Liver (tissue), 8 donors: ENCODE measurements at regions not wholly inside any gene's neighbourhood (a gene's known extent, or its start where the extent isn't known, plus 50 kb on each side); places are given as distances from the start of the nearest gene placed in this dataset.

ENCODE experiments used
- DNase-seq: peaks from one replicate; pipeline ENCODE4 v3.0.0-alpha.2; 2017; ENCODE audit warnings: low spot score
- H3K27ac ChIP-seq, 2 donors: one replicate each; pipeline ENCODE4 v1.7.0; 2013; ENCODE audit warnings: inconsistent platforms in 2 of 2, low read length in 2 of 2, control low read depth in 1 of 2, low read depth in 1 of 2, mild to moderate bottlenecking in 1 of 2
- H3K27me3 ChIP-seq, 4 donors: one replicate each; pipeline versions ENCODE4 v1.6.1 to v1.7.0; 2013; ENCODE audit warnings: low read length in 3 of 4, inconsistent platforms in 1 of 4, mild to moderate bottlenecking in 1 of 4, moderate library complexity in 1 of 4; ENCODE audit not compliant: control insufficient read depth in 4 of 4, insufficient read depth in 4 of 4
- H3K36me3 ChIP-seq, 4 donors: one replicate each; pipeline versions ENCODE4 v1.6.1 to v1.7.0; 2013; ENCODE audit warnings: low read length in 3 of 4, mild to moderate bottlenecking in 3 of 4, low read depth in 1 of 4, moderate library complexity in 1 of 4; ENCODE audit not compliant: control insufficient read depth in 4 of 4, insufficient read depth in 3 of 4
- H3K4me1 ChIP-seq, 4 donors: one replicate each; pipeline versions ENCODE4 v1.6.1 to v1.7.0; 2013; ENCODE audit warnings: low read length in 3 of 4, mild to moderate bottlenecking in 3 of 4, moderate library complexity in 1 of 4; ENCODE audit not compliant: control insufficient read depth in 4 of 4, insufficient read depth in 4 of 4
- H3K4me3 ChIP-seq, 3 donors: one replicate each; pipeline versions ENCODE4 v1.6.1 to v1.7.0; 2013; ENCODE audit warnings: low read length in 3 of 3, control low read depth in 1 of 3, low read depth in 1 of 3, mild to moderate bottlenecking in 1 of 3
- H3K9ac ChIP-seq, 2 donors: one replicate each; pipeline ENCODE4 v1.7.0; 2013; ENCODE audit warnings: low read length in 2 of 2, mild to moderate bottlenecking in 2 of 2, moderate library complexity in 2 of 2, control low read depth in 1 of 2, low read depth in 1 of 2
- H3K9me3 ChIP-seq, 4 donors: one replicate each; pipeline versions ENCODE4 v1.6.1 to v1.7.0; 2013; ENCODE audit warnings: low read length in 3 of 4; ENCODE audit not compliant: control insufficient read depth in 4 of 4
- FOXA1 ChIP-seq: IDR thresholded peaks from 2 replicates; pipeline ENCODE4 v1.6.1; 2016; ENCODE audit warnings: antibody characterized with exemption
- FOXA2 ChIP-seq: IDR thresholded peaks from 2 replicates; pipeline ENCODE4 v1.6.1; 2016; ENCODE audit warnings: antibody characterized with exemption
- HNF4A ChIP-seq, 2 donors: conservative IDR thresholded peaks; 2 replicates each; pipeline ENCODE4 v1.6.1; 2016; ENCODE audit warnings: antibody characterized with exemption in 2 of 2, mild to moderate bottlenecking in 2 of 2
- HNF4G ChIP-seq: IDR thresholded peaks from 2 replicates; pipeline ENCODE4 v1.6.1; 2016; ENCODE audit warnings: antibody characterized with exemption
- NR2F2 ChIP-seq: IDR thresholded peaks from 2 replicates; pipeline ENCODE4 v1.6.1; 2016; ENCODE audit warnings: antibody characterized with exemption
- RAD21 ChIP-seq, 2 donors: IDR thresholded peaks; 2 replicates each; pipeline ENCODE4 v1.6.1; 2016; ENCODE audit warnings: antibody characterized with exemption in 2 of 2, mild to moderate bottlenecking in 2 of 2
- REST ChIP-seq: IDR thresholded peaks from 2 replicates; pipeline ENCODE4 v1.6.1; 2016; ENCODE audit warnings: antibody characterized with exemption, mild to moderate bottlenecking
- RXRA ChIP-seq, 2 donors: IDR thresholded peaks; 2 replicates each; pipeline ENCODE4 v1.6.1; 2017 to 2018; ENCODE audit warnings: antibody characterized with exemption in 2 of 2, mild to moderate bottlenecking in 1 of 2
- SP1 ChIP-seq: IDR thresholded peaks from 2 replicates; pipeline ENCODE4 v1.6.1; 2018; ENCODE audit warnings: antibody characterized with exemption, mild to moderate bottlenecking
- TAF1 ChIP-seq: conservative IDR thresholded peaks from 2 replicates; pipeline ENCODE4 v1.6.1; 2016; ENCODE audit warnings: antibody characterized with exemption, mild to moderate bottlenecking
- YY1 ChIP-seq: IDR thresholded peaks from 2 replicates; pipeline ENCODE4 v1.6.1; 2016; ENCODE audit warnings: antibody characterized with exemption, mild to moderate bottlenecking
- ZBTB33 ChIP-seq: IDR thresholded peaks from 2 replicates; pipeline ENCODE4 v1.6.1; 2016; ENCODE audit warnings: antibody characterized with exemption
- WGBS: extraction: QIAGEN DNeasy Blood & Tissue Kit; methylation state at CpG from one replicate; pipeline ENCODE4 v1.1.7; 2013; 5-methylcytosine and 5-hydroxymethylcytosine counted together
- TF ChIP-seq, protein P1 (sequence below): fragments of 150-350 bp; IDR thresholded peaks from 2 replicates; pipeline ENCODE4 v1.5.1; 2017; ENCODE audit warnings: improper control_type of control experiment, low read depth, low read length; ENCODE audit not compliant: missing input control
- donor health status: healthy.
- donor health status: healthy.
- donor health status: healthy.
- donor health status: healthy.
- donor health status: healthy.

DNA sequence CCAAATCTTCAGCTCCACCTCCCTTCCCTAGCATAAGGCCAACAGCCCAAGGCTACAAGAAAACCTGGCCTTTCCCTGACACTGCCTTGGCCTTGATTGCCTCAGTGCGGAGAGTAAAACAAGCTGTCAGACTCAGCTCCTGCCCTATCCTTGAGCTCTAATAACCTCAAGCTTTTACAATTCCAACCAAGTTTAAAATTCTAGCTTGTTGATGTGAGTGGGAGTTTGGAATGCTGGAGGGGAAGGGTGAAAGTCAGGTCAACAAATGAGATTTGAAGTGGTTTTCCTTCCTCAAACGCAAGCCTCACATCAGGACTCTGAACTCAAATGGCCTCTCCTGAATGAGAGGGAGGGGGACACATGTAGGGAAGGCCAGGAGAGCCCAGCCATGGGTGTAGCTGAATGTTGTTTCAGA lies 197.0 kb upstream of the VLDLR start:
- H3K27ac ChIP-seq, result no peak overlapping the region
- no peak overlapping the region for H3K4me3 ChIP-seq
- H3K4me1 ChIP-seq, result peaks cover 0 to 16% (median 14%) of the 10 kb centered on the region in 4 donors
- no peaks in the 10 kb centered on the region for H3K27me3 ChIP-seq
- H3K9ac ChIP-seq, result no peak overlapping the region
- H3K9me3 ChIP-seq, result no peaks in the 10 kb centered on the region
- 68% methylated on average over 2 of the region's 2 CpGs for WGBS
- TF ChIP-seq RXRA (IDR thresholded peaks at IDR 0.05) (peak; percentile 26 to 57), NR2F2 (peak; percentile 74), YY1 (no peak), HNF4G (no peak)
- DNase-seq, result no peak
- no peaks in the 10 kb centered on the region for H3K36me3 ChIP-seq

- Histone ChIP-seq H3K36me3 (no peaks in the 10 kb centered on the region), H3K9ac (no peak overlapping the region), H3K4me3 (no peak overlapping the region), H3K4me1 (peaks cover 0 to 16% (median 14%) of the 10 kb centered on the region in 4 donors), H3K9me3 (no peaks in the 10 kb centered on the region), H3K27ac (no peak overlapping the region), H3K27me3 (no peaks in the 10 kb centered on the region)
- WGBS, result 92% methylated on average over 2 of the region's 2 CpGs
- DNase-seq, result no peak
- no peak for TF ChIP-seq FOXA2
- no peak for TF ChIP-seq REST
- TF ChIP-seq, protein P1, sequence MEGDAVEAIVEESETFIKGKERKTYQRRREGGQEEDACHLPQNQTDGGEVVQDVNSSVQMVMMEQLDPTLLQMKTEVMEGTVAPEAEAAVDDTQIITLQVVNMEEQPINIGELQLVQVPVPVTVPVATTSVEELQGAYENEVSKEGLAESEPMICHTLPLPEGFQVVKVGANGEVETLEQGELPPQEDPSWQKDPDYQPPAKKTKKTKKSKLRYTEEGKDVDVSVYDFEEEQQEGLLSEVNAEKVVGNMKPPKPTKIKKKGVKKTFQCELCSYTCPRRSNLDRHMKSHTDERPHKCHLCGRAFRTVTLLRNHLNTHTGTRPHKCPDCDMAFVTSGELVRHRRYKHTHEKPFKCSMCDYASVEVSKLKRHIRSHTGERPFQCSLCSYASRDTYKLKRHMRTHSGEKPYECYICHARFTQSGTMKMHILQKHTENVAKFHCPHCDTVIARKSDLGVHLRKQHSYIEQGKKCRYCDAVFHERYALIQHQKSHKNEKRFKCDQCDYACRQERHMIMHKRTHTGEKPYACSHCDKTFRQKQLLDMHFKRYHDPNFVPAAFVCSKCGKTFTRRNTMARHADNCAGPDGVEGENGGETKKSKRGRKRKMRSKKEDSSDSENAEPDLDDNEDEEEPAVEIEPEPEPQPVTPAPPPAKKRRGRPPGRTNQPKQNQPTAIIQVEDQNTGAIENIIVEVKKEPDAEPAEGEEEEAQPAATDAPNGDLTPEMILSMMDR, result no peak
- no peak for TF ChIP-seq HNF4A (conservative IDR thresholded peaks at IDR 0.05)
- TF ChIP-seq TAF1, result no peak
These were observed 195.9 kb upstream of the VLDLR start for GRCh38 chr9:2425676-2426075.

DNA sequence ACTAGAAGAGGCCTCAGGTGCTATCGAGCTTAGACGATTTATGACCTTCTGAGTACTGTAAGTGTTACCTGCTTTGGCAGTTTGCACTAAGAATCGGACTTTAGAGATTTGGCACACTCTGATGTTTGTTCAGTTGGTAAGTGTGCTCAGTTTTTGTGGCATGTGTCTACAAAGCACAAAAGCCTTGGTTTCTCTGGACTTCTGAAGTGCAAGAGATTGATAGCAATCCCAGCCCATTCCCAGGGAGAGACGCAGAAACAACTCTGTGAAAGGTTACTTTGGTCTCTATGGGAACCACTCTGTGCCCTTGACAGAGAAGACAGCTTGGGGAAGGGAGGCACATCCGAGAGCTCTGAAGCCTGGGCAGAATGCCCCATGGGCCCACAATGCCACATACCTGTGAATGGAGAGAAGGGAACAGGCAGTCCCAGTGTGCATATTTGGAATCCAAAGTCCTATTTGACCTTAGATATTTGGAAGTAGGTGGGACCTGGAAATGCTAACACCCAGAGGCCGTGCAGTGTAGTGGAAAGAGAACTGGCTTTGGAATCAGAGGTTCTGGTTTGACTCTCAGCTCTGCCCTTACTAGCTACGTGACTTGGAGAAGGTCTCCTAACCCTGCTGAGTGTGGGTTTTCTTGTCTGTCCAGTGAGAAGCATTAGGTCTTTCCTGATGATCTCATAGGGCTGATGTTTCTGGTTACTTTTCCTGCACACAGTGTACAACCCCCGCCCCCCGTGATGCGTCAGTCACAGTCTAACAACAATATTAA lies 194.3 kb upstream of the VLDLR start:
- WGBS, result 50% methylated on average over 10 of the region's 10 CpGs
- no peaks in the 10 kb centered on the region for H3K36me3 ChIP-seq
- H3K9ac ChIP-seq, result peak overlapping the region in 1 of 2 donors; percentile 19
- no peaks in the 10 kb centered on the region for H3K9me3 ChIP-seq
- DNase-seq, result no peak
- peaks cover 0 to 16% (median 14%) of the 10 kb centered on the region in 4 donors for H3K4me1 ChIP-seq
- peak overlapping the region; percentile 10 to 64 for H3K27ac ChIP-seq
- H3K27me3 ChIP-seq, result no peaks in the 10 kb centered on the region
- H3K4me3 ChIP-seq, result peak overlapping the region in 1 of 3 donors; percentile 23
- TF ChIP-seq ZBTB33 (peak; percentile 88), FOXA2 (no peak), NR2F2 (no peak), RXRA (IDR thresholded peaks at IDR 0.05) (peak; percentile 79 to 91), YY1 (peak; percentile 86), HNF4G (peak; percentile 87), HNF4A (conservative IDR thresholded peaks at IDR 0.05) (peak; percentile 94 to 95), REST (peak; percentile 75), SP1 (peak; percentile 99), RAD21 (IDR thresholded peaks at IDR 0.05) (peak; percentile 61 to 67), FOXA1 (peak; percentile 75)
